ENCODE measurements at regions not wholly inside any gene's neighbourhood (a gene's known extent, or its start where the extent isn't known, plus 50 kb on each side); places are given as distances from the start of the nearest gene placed in this dataset.

GRCh38 chr11:134642206-134642605, 230.2 kb upstream of the B3GAT1 start:
- Histone ChIP-seq H2AK5ac (ENCODE audit: insufficient read length, low read length) (no peak overlapping the region), H4K5ac (ENCODE audit: insufficient read length, low read depth, low read length) (no peak overlapping the region), H3K27me3 (ENCODE audit: insufficient read depth, low read length) (no peaks in the 10 kb centered on the region), H3K79me2 (ENCODE audit: insufficient read depth, low read length) (no peaks in the 10 kb centered on the region), H2BK120ac (ENCODE audit: low read depth, low read length, poor library complexity, severe bottlenecking) (no peak overlapping the region), H4K8ac (replicated peaks; ENCODE audit: insufficient read length, low read depth, low read length) (no peak overlapping the region), H3K4ac (ENCODE audit: low read depth, low read length) (no peak overlapping the region), H4K91ac (ENCODE audit: insufficient read length, low read depth, low read length) (no peak overlapping the region), H3K18ac (ENCODE audit: insufficient read length, low read depth, low read length) (no peak overlapping the region), H2BK20ac (ENCODE audit: low read depth, low read length, poor library complexity, severe bottlenecking) (no peak overlapping the region), H2BK12ac (ENCODE audit: insufficient read length, low read depth, low read length) (no peak overlapping the region), H3K23me2 (ENCODE audit: insufficient read length, low read depth, low read length, poor library complexity, severe bottlenecking) (no peaks in the 10 kb centered on the region), H3K4me1 (ENCODE audit: insufficient read depth, low read length) (no peaks in the 10 kb centered on the region), H3K9me3 (ENCODE audit: control insufficient read depth, low read depth, low read length) (no peaks in the 10 kb centered on the region), H3T11ph (ENCODE audit: low read length) (no peak overlapping the region), H3K4me2 (ENCODE audit: insufficient read depth, insufficient read length, low read length) (no peak overlapping the region), H3K56ac (ENCODE audit: insufficient read length, low read depth, low read length) (no peak overlapping the region), H3K9ac (ENCODE audit: extremely low read depth, insufficient read length, low read length) (no peak overlapping the region), H4K20me1 (ENCODE audit: control insufficient read depth, insufficient read depth, insufficient read length) (no peaks in the 10 kb centered on the region), H3K79me1 (ENCODE audit: insufficient read depth, low read depth, low read length, poor library complexity, severe bottlenecking) (no peaks in the 10 kb centered on the region), H3K23ac (ENCODE audit: insufficient read length, low read depth, low read length) (no peak overlapping the region), H2AFZ (ENCODE audit: low read length) (no peak overlapping the region), H3K27ac (ENCODE audit: insufficient read length, low read depth, low read length) (no peak overlapping the region), H2BK15ac (ENCODE audit: low read depth, low read length) (no peak overlapping the region), H2BK5ac (ENCODE audit: insufficient read length, low read length) (no peak overlapping the region), H3K14ac (ENCODE audit: insufficient read depth, low read length) (no peak overlapping the region)
- Mint-ChIP-seq H3K4me3 (no peak overlapping the region), H3K9me3 (no peaks in the 10 kb centered on the region), H3K27me3 (ENCODE audit: low read depth) (peaks cover 32% of the 10 kb centered on the region), H3K27ac (no peak overlapping the region), H3K36me3 (ENCODE audit: insufficient read depth in 1 of 3, low read depth in 3 of 3) (no peaks in the 10 kb centered on the region), H3K4me1 (peaks cover 29 to 40% of the 10 kb centered on the region in 2 experiments)
- WGBS (ENCODE audit: extremely low coverage, insufficient read length, low lambda C conversion rate), result no CpG with 5 or more reads among the region's 3 CpGs
- no peak for DNase-seq
- no peak for TF ChIP-seq CTCF (conservative IDR thresholded peaks at IDR 0.05)
